GM23338 (cell line): ENCODE measurements at regions not wholly inside any gene's neighbourhood (a gene's known extent, or its start where the extent isn't known, plus 50 kb on each side); places are given as distances from the start of the nearest gene placed in this dataset.

ENCODE experiments used
- ATAC-seq: fragments of 200-7000 bp; cut with Tn5 transposase; 3 replicates; pipeline ENCODE4 v1.9.1; 2020
- DNase-seq: peaks from one replicate; pipeline ENCODE4 v3.0.0-alpha.2; 2015; ENCODE audit warnings: low spot score
- H2AFZ ChIP-seq: fragments of 200-600 bp; sonication (generic); 2 replicates; pipeline ENCODE4 v1.8.0; 2016; ENCODE audit warnings: antibody characterized with exemption, mild to moderate bottlenecking, moderate library complexity
- H3F3A ChIP-seq: fragments of 200-600 bp; sonication (generic); replicated peaks from 2 replicates; pipeline ENCODE4 v1.8.0; 2017; ENCODE audit warnings: antibody characterized with exemption, mixed run types, low read depth
- H3K27ac ChIP-seq: fragments of 200-600 bp; sonication (generic); 2 replicates; pipeline ENCODE4 v1.6.1; 2016; ENCODE audit warnings: low read depth
- H3K27me3 ChIP-seq: fragments of 200-600 bp; sonication (generic); 2 replicates; pipeline ENCODE4 v1.8.0; 2016; ENCODE audit warnings: mild to moderate bottlenecking, mixed run types, moderate library complexity; ENCODE audit not compliant: insufficient read depth
- H3K36me3 ChIP-seq: fragments of 200-600 bp; sonication (generic); 2 replicates; pipeline ENCODE4 v1.8.0; 2016; ENCODE audit warnings: mild to moderate bottlenecking; ENCODE audit not compliant: insufficient read depth
- H3K4me1 ChIP-seq: fragments of 200-600 bp; sonication (generic); 2 replicates; pipeline ENCODE4 v1.8.0; 2016; ENCODE audit warnings: mild to moderate bottlenecking, moderate library complexity; ENCODE audit not compliant: insufficient read depth
- H3K4me2 ChIP-seq: fragments of 200-600 bp; sonication (generic); 2 replicates; pipeline ENCODE4 v1.7.1; 2017; ENCODE audit warnings: mixed run types
- H3K4me3 ChIP-seq: fragments of 200-600 bp; sonication (generic); 2 replicates; pipeline ENCODE4 v1.6.1; 2016; ENCODE audit warnings: mixed run types
- H3K79me2 ChIP-seq: fragments of 200-600 bp; sonication (generic); replicated peaks from 2 replicates; pipeline ENCODE4 v1.8.0; 2017; ENCODE audit warnings: mild to moderate bottlenecking; ENCODE audit not compliant: insufficient read depth
- H3K9me2 ChIP-seq: fragments of 200-600 bp; sonication (generic); 2 replicates; pipeline ENCODE4 v1.8.0; 2017; ENCODE audit not compliant: insufficient read depth
- H4K20me1 ChIP-seq: fragments of 200-600 bp; sonication (generic); replicated peaks from 2 replicates; pipeline ENCODE4 v1.8.0; 2017; ENCODE audit warnings: mild to moderate bottlenecking; ENCODE audit not compliant: insufficient read depth
- H3K27ac Mint-ChIP-seq: 2 replicates; pipeline ENCODE4 v1.8.0; 2020; ENCODE audit warnings: inconsistent platforms, mild to moderate bottlenecking, moderate library complexity, mixed read lengths
- H3K27me3 Mint-ChIP-seq: 3 replicates; pipeline ENCODE4 v1.8.0; 2022; ENCODE audit warnings: low read depth, mild to moderate bottlenecking, moderate library complexity, mixed read lengths, inconsistent platforms; ENCODE audit not compliant: insufficient read depth, poor library complexity
- H3K36me3 Mint-ChIP-seq: 3 replicates; pipeline ENCODE4 v1.8.0; 2021; ENCODE audit warnings: low read depth, mild to moderate bottlenecking, inconsistent platforms, moderate library complexity, mixed read lengths
- H3K4me1 Mint-ChIP-seq: 3 replicates; pipeline ENCODE4 v1.8.0; 2020; ENCODE audit warnings: mild to moderate bottlenecking, inconsistent platforms, mixed read lengths
- H3K4me3 Mint-ChIP-seq: 3 replicates; pipeline ENCODE4 v1.8.0; 2021; ENCODE audit warnings: moderate library complexity, mild to moderate bottlenecking, inconsistent platforms, mixed read lengths
- H3K9me3 Mint-ChIP-seq: 3 replicates; pipeline ENCODE4 v1.8.0; 2020; ENCODE audit warnings: moderate library complexity, mild to moderate bottlenecking, inconsistent platforms, mixed read lengths
- CREB1 ChIP-seq: fragments of 250-450 bp; sonication (Bioruptor Pico); IDR thresholded peaks from 2 replicates; pipeline ENCODE4 v1.5.0; 2020; ENCODE audit warnings: low read depth, mild to moderate bottlenecking, moderate library complexity
- POLR2AphosphoS5 ChIP-seq: IDR thresholded peaks from 2 replicates; pipeline ENCODE4 v1.6.1; 2016; ENCODE audit warnings: antibody characterized with exemption, low read depth
- ZNF114 ChIP-seq: fragments of 250-450 bp; sonication (Bioruptor Pico); IDR thresholded peaks from 2 replicates; pipeline ENCODE4 v1.5.0; 2020; ENCODE audit warnings: mild to moderate bottlenecking, moderate library complexity
- ZNF331 ChIP-seq: fragments of 250-450 bp; sonication (Bioruptor Pico); IDR thresholded peaks from 2 replicates; pipeline ENCODE4 v1.5.0; 2020; ENCODE audit warnings: low read depth, mild to moderate bottlenecking, moderate library complexity
- TF ChIP-seq, protein P1 (sequence below): fragments of 250-450 bp; sonication (Bioruptor Pico); IDR thresholded peaks from 2 replicates; pipeline ENCODE4 v1.5.0; 2020; ENCODE audit warnings: mild to moderate bottlenecking, moderate library complexity

DNA sequence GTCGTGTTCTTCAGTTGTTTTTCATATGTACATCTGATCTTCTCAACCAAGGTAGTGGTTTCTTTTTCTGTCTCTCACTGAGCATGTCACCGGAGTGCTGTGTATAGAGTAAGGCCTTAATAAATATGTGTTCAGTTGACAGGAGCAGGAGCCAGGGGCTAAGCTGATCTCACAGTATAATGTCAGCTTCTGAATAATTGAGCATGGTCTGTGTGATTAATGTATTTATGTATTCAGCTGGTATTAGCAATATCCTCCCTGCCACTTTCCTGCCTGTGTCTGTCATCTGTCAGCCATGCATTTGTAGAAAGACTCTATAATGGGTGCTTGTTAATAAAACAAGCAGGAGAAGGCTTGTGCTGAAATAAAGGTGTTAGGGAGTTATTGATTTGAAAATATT, 198.9 kb downstream of the ADCYAP1 start (continued):
- TF ChIP-seq, protein P1, sequence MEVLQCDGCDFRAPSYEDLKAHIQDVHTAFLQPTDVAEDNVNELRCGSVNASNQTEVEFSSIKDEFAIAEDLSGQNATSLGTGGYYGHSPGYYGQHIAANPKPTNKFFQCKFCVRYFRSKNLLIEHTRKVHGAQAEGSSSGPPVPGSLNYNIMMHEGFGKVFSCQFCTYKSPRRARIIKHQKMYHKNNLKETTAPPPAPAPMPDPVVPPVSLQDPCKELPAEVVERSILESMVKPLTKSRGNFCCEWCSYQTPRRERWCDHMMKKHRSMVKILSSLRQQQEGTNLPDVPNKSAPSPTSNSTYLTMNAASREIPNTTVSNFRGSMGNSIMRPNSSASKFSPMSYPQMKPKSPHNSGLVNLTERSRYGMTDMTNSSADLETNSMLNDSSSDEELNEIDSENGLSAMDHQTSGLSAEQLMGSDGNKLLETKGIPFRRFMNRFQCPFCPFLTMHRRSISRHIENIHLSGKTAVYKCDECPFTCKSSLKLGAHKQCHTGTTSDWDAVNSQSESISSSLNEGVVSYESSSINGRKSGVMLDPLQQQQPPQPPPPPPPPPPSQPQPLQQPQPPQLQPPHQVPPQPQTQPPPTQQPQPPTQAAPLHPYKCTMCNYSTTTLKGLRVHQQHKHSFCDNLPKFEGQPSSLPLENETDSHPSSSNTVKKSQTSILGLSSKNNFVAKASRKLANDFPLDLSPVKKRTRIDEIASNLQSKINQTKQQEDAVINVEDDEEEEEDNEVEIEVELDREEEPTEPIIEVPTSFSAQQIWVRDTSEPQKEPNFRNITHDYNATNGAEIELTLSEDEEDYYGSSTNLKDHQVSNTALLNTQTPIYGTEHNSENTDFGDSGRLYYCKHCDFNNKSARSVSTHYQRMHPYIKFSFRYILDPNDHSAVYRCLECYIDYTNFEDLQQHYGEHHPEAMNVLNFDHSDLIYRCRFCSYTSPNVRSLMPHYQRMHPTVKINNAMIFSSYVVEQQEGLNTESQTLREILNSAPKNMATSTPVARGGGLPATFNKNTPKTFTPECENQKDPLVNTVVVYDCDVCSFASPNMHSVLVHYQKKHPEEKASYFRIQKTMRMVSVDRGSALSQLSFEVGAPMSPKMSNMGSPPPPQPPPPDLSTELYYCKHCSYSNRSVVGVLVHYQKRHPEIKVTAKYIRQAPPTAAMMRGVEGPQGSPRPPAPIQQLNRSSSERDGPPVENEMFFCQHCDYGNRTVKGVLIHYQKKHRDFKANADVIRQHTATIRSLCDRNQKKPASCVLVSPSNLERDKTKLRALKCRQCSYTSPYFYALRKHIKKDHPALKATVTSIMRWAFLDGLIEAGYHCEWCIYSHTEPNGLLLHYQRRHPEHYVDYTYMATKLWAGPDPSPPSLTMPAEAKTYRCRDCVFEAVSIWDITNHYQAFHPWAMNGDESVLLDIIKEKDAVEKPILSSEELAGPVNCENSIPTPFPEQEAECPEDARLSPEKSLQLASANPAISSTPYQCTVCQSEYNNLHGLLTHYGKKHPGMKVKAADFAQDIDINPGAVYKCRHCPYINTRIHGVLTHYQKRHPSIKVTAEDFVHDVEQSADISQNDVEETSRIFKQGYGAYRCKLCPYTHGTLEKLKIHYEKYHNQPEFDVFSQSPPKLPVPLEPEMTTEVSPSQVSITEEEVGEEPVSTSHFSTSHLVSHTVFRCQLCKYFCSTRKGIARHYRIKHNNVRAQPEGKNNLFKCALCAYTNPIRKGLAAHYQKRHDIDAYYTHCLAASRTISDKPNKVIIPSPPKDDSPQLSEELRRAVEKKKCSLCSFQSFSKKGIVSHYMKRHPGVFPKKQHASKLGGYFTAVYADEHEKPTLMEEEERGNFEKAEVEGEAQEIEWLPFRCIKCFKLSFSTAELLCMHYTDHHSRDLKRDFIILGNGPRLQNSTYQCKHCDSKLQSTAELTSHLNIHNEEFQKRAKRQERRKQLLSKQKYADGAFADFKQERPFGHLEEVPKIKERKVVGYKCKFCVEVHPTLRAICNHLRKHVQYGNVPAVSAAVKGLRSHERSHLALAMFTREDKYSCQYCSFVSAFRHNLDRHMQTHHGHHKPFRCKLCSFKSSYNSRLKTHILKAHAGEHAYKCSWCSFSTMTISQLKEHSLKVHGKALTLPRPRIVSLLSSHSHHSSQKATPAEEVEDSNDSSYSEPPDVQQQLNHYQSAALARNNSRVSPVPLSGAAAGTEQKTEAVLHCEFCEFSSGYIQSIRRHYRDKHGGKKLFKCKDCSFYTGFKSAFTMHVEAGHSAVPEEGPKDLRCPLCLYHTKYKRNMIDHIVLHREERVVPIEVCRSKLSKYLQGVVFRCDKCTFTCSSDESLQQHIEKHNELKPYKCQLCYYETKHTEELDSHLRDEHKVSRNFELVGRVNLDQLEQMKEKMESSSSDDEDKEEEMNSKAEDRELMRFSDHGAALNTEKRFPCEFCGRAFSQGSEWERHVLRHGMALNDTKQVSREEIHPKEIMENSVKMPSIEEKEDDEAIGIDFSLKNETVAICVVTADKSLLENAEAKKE = no peak
- no peak for TF ChIP-seq POLR2AphosphoS5
- TF ChIP-seq ZNF114 (CRISPR knock-in tag) = no peak
- no peak for TF ChIP-seq CREB1 (CRISPR knock-in tag)

- Mint-ChIP-seq H3K27ac (no peak overlapping the region), H3K4me3 (no peak overlapping the region), H3K4me1 (no peaks in the 10 kb centered on the region), H3K36me3 (peaks cover 2% of the 10 kb centered on the region; the same call in 1 of the 3 replicates), H3K27me3 (no peaks in the 10 kb centered on the region), H3K9me3 (no peaks in the 10 kb centered on the region; the same call in 2 of the 3 replicates)
- H4K20me1 ChIP-seq = no peaks in the 10 kb centered on the region
- peaks cover 6% of the 10 kb centered on the region; the same call in 1 of the 2 replicates for H3K4me1 ChIP-seq
- no peak overlapping the region for H3K27ac ChIP-seq
- no peaks in the 10 kb centered on the region for H3K36me3 ChIP-seq
- no peaks in the 10 kb centered on the region for H3K27me3 ChIP-seq
- no peaks in the 10 kb centered on the region for H3F3A ChIP-seq
- no peak overlapping the region for H2AFZ ChIP-seq
- no peak overlapping the region for H3K4me2 ChIP-seq
- H3K4me3 ChIP-seq = no peak overlapping the region
- ATAC-seq (no peak), DNase-seq (no peak)
- no peak for TF ChIP-seq ZNF331
- H3K9me2 ChIP-seq = no peaks in the 10 kb centered on the region
- H3K79me2 ChIP-seq = 0 out of 2 replicates have a peak, but pooled peaks cover 9% of the 10 kb centered on the region
Observed at GRCh38 chr18:1104181-1104881, 199.7 kb downstream of the ADCYAP1 start.
